ENCODE measurements at regions not wholly inside any gene's neighbourhood (a gene's known extent, or its start where the extent isn't known, plus 50 kb on each side); places are given as distances from the start of the nearest gene placed in this dataset.

DNA sequence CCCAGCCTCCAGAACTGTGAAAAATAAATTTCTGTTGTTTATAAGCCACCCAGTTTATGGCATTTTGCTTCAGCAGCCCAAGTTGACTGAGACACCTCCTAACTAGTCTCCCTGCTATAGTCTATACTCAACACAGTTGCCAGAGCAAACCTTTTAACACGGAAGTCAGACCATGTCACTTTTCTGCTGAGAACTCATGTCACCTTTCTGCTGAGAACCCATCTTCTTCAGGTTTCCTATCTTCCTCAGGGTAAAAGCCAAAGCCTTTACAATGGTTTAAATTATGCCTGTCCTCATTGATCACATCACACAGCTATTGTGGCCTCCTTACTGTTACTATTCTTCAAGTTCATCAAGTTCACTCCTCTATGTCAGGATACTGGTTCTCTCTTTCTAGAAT lies 74.3 kb upstream of the SOX6 start:
- DNase-seq: no peak

DNA sequence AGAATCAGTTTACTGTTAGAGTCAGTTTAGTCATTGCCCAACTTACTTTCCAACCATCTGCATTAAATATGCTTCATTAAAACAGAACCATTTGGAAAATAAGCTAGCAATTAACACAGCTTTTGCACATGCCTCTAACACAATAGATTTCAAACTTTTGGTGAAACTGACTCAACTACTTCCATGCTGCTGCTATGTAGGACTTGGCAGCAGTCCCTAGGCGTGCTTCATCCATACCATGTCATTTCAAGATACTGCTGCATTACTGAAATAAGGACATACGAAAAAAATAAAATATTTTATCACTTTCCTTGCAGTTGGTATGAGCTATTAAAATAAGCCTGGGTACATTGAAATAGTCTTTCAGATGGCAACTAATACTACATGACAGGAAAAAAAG lies 65.5 kb upstream of the SOX6 start:
- DNase-seq: no peak

DNA sequence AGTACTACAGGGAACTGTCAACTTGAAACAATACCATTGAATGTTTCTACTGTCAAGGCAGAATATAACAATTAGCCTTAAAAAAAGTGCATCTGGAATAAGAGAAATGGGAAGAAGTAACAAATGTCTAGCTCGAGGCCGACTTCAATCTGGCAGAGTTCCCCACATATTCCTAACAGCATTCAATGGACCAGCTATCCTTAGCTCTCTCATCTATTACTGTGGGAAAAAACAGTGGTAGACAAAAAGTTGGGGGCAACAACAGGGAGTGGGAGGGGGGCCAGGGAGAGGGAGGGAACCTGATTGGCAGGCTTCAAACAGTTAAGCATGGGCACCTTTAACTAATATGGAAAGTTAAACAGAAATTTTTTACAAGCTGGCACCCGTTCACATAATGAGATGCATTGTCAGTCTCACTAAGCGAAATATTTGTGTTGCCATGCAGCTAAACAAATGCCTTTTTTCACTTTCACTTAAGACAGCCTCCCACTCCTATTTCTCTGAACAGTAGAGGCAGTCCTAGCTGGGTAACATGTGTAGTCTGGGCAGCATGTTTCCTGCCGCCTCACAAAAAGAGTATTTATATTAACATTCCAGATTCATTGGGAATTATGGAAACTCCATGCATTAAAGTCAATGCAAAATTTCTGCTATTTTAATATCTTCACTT lies 62.2 kb upstream of the SOX6 start:
- no peak for DNase-seq

DNA sequence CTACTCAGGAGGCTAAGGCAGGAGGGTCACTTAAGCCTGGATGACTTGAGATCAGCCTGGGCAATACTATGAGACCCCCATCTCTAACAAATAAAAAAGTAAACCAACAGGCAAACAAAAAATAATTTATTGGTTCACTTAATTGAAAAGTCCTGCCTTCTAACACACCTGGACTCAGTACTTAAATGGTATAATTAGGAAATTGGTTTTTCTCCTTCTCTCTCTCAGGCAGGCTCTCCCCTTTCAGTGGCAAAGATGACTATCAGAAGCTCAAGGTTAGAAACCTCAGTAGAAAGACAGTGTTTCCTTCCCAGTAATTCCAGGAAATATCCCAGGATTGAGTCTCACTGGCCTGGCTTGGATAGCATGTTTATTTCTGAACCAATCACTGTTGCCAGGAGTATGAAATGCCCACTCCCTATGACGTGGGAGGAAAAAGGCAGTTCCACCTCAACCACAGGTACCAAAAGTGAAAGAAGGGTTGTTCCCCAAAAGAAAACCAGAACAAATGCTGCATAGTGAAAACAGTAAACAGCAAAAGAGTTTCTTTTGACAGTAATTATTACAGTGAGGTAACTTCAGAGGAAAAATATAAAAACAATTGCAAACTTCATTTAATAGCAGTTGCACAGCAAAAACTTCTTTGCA lies 56.3 kb upstream of the SOX6 start:
- DNase-seq: no peak

GRCh38 chr11:16410479-16410878 lies 54.1 kb upstream of the SOX6 start:
- no peak for DNase-seq

- no peak for DNase-seq
Measured at GRCh38 chr11:16408619-16409018, 52.3 kb upstream of the SOX6 start.

GRCh38 chr11:16406226-16406625 lies 49.9 kb upstream of the SOX6 start:
- DNase-seq: no peak

All from femur (tissue), 1 donor.